IMR-90 (cell line): ENCODE measurements at regions not wholly inside any gene's neighbourhood (a gene's known extent, or its start where the extent isn't known, plus 50 kb on each side); places are given as distances from the start of the nearest gene placed in this dataset.

Experiments
- ATAC-seq: fragments of 200-7000 bp; cut with Tn5 transposase; 2 replicates; pipeline ENCODE4 v1.9.1; 2020; ENCODE audit warnings: low read depth, mild to moderate bottlenecking, moderate library complexity
- BruUV-seq: library from RNA; stranded (reverse); fragments of 400-500 nt; replicated peaks from 2 replicates; lab custom pipeline; 2021; lab: Mats Ljungman, UMichigan
- CTCF ChIA-PET: fragments of 300-600 bp; formaldehyde crosslinking; extraction: SDS; loops from one replicate; lab custom pipeline; 2021; ENCODE audit warnings: antibody characterized with exemption; lab: Yijun Ruan, JAX
- POLR2A ChIA-PET: fragments of 300-600 bp; sonication (Branson Sonifier 250); formaldehyde crosslinking; loops from one replicate; lab custom pipeline; 2022; ENCODE audit warnings: antibody characterized with exemption; ENCODE audit not compliant: unreplicated experiment; lab: Charles Lee
- DNase-seq: peaks from one replicate; pipeline ENCODE4 v3.0.0; 2013
- H2AFZ ChIP-seq: replicated peaks from 2 replicates; pipeline ENCODE3; 2013; ENCODE audit warnings: low read length, mild to moderate bottlenecking; ENCODE audit not compliant: poor library complexity
- H2AK5ac ChIP-seq: 2 replicates; pipeline ENCODE4 v1.6.1; 2013; ENCODE audit warnings: low read depth, low read length, inconsistent platforms
- H2AK9ac ChIP-seq: replicated peaks from 2 replicates; pipeline ENCODE3; 2013; ENCODE audit warnings: mild to moderate bottlenecking, low read depth, low read length, moderate library complexity; ENCODE audit not compliant: poor library complexity
- H2BK120ac ChIP-seq: 2 replicates; pipeline ENCODE4 v1.6.1; 2013; ENCODE audit warnings: low read depth, low read length, inconsistent platforms
- H2BK15ac ChIP-seq: 3 replicates; pipeline ENCODE4 v1.6.1; 2013; ENCODE audit warnings: low read depth, low read length, inconsistent platforms
- H2BK20ac ChIP-seq: 2 replicates; pipeline ENCODE4 v1.6.1; 2013; ENCODE audit warnings: low read depth, mild to moderate bottlenecking, inconsistent platforms, low read length, moderate library complexity
- H2BK5ac ChIP-seq: 2 replicates; pipeline ENCODE4 v1.6.1; 2013; ENCODE audit warnings: mild to moderate bottlenecking, low read depth, low read length, inconsistent platforms; ENCODE audit not compliant: poor library complexity, severe bottlenecking
- H3K14ac ChIP-seq: replicated peaks from 2 replicates; pipeline ENCODE4 v1.6.1; 2013; ENCODE audit warnings: low read depth, low read length, inconsistent platforms
- H3K18ac ChIP-seq: 2 replicates; pipeline ENCODE4 v1.6.1; 2013; ENCODE audit warnings: low read depth, low read length, control low read depth
- H3K23ac ChIP-seq: 2 replicates; pipeline ENCODE4 v1.6.1; 2013; ENCODE audit warnings: low read depth, low read length, inconsistent platforms
- H3K27ac ChIP-seq: 2 replicates; pipeline ENCODE4 v1.5.1; 2013; ENCODE audit warnings: mild to moderate bottlenecking, control low read depth, low read length; ENCODE audit not compliant: insufficient read depth
- H3K27me3 ChIP-seq: 2 replicates; pipeline ENCODE4 v1.6.1; 2013; ENCODE audit warnings: low read length; ENCODE audit not compliant: control insufficient read depth, insufficient read depth
- H3K36me3 ChIP-seq: 2 replicates; pipeline ENCODE4 v1.6.1; 2013; ENCODE audit warnings: low read length, mixed read lengths; ENCODE audit not compliant: control insufficient read depth, insufficient read depth
- H3K4ac ChIP-seq: 2 replicates; pipeline ENCODE4 v1.6.1; 2013; ENCODE audit warnings: low read depth, low read length, inconsistent platforms
- H3K4me1 ChIP-seq: 2 replicates; pipeline ENCODE4 v1.6.1; 2013; ENCODE audit warnings: low read length, mixed read lengths; ENCODE audit not compliant: control insufficient read depth, insufficient read depth
- H3K4me2 ChIP-seq: 2 replicates; pipeline ENCODE4 v1.6.1; 2013; ENCODE audit warnings: low read depth, mild to moderate bottlenecking, control low read depth, low read length, moderate library complexity
- H3K4me3 ChIP-seq: 2 replicates; pipeline ENCODE4 v1.5.1; 2013; ENCODE audit warnings: low read depth, mild to moderate bottlenecking, control low read depth, low read length, moderate library complexity; ENCODE audit not compliant: insufficient read depth
- H3K56ac ChIP-seq: 2 replicates; pipeline ENCODE4 v1.6.1; 2013; ENCODE audit warnings: low read length, inconsistent platforms; ENCODE audit not compliant: insufficient read depth; ENCODE audit errors: extremely low read depth
- H3K79me1 ChIP-seq, 2 experiments: 2 replicates each; pipeline ENCODE4 v1.6.1; 2013; ENCODE audit warnings: low read length in 2 of 2, inconsistent platforms in 1 of 2, low read depth in 1 of 2
- H3K9ac ChIP-seq: 2 replicates; pipeline ENCODE4 v1.6.1; 2013; ENCODE audit warnings: low read depth, low read length, control low read depth
- H3K9me1 ChIP-seq: 2 replicates; pipeline ENCODE4 v1.6.1; 2013; ENCODE audit warnings: low read length, inconsistent platforms; ENCODE audit not compliant: insufficient read depth
- H3K9me3 ChIP-seq: 2 replicates; pipeline ENCODE4 v1.6.1; 2013; ENCODE audit warnings: low read length; ENCODE audit not compliant: control insufficient read depth, insufficient read depth
- H4K20me1 ChIP-seq: 2 replicates; pipeline ENCODE4 v1.6.1; 2013; ENCODE audit warnings: low read length, inconsistent platforms; ENCODE audit not compliant: insufficient read depth
- H4K5ac ChIP-seq: 2 replicates; pipeline ENCODE4 v1.6.1; 2013; ENCODE audit warnings: mild to moderate bottlenecking, low read depth, low read length, control low read depth
- H4K8ac ChIP-seq, 2 experiments: 2 replicates each; pipeline ENCODE4 v1.6.1; 2013; ENCODE audit warnings: low read depth in 2 of 2, low read length in 2 of 2, control low read depth in 1 of 2, inconsistent platforms in 1 of 2
- H4K91ac ChIP-seq: 2 replicates; pipeline ENCODE4 v1.6.1; 2013; ENCODE audit warnings: low read depth, low read length, inconsistent platforms; ENCODE audit not compliant: insufficient read depth
- CEBPB ChIP-seq: IDR thresholded peaks from 2 replicates; pipeline ENCODE4 v1.6.1; 2012; ENCODE audit warnings: low read depth, low read length, improper control_type of control experiment
- CHD1 ChIP-seq: IDR thresholded peaks from 2 replicates; pipeline ENCODE4 v1.6.1; 2012; ENCODE audit warnings: low read depth, low read length, improper control_type of control experiment
- MAZ ChIP-seq: IDR thresholded peaks from 2 replicates; pipeline ENCODE4 v1.6.1; 2012; ENCODE audit warnings: low read depth, mild to moderate bottlenecking, low read length, improper control_type of control experiment, moderate library complexity, borderline replicate concordance
- RCOR1 ChIP-seq: IDR thresholded peaks from 2 replicates; pipeline ENCODE4 v1.6.1; 2012; ENCODE audit warnings: mild to moderate bottlenecking, low read length, improper control_type of control experiment; ENCODE audit not compliant: insufficient replicate concordance
- SMC3 ChIP-seq: fragments of 150-350 bp; IDR thresholded peaks from 2 replicates; pipeline ENCODE4 v1.6.1; 2016; ENCODE audit warnings: low read depth, mild to moderate bottlenecking, antibody characterized with exemption, low read length, moderate library complexity
- WGBS, 2 experiments: methylation state at CpG; one replicate each; pipeline versions ENCODE4 v1.1.5 to v1.1.7; 2013; ENCODE audit warnings: missing lambda C conversion rate in 2 of 2; ENCODE audit not compliant: insufficient read length in 1 of 2; ENCODE audit errors: extremely low coverage in 2 of 2; 5-methylcytosine and 5-hydroxymethylcytosine counted together
- dilution Hi-C: fragments of 300-500 bp; cut with HindIII; formaldehyde crosslinking; loops from one replicate; pipeline ENCODE4 v1.14.3; 2018; ENCODE audit warnings: low sequenced_read_pairs; ENCODE audit not compliant: unreplicated experiment
- in situ Hi-C: fragments of 300-500 bp; cut with MboI; formaldehyde crosslinking; loops from 3 replicates; pipeline ENCODE4 v1.14.3; 2019; ENCODE audit warnings: low sequenced_read_pairs, inconsistent platforms, mixed read lengths
- intact Hi-C: fragments of 100-400 bp; cut with micrococcal nuclease; formaldehyde crosslinking; loops from 2 replicates; pipeline ENCODE4 v1.10.0; 2022
- TF ChIP-seq, protein P1 (sequence below): fragments of 150-350 bp; IDR thresholded peaks from 2 replicates; pipeline ENCODE4 v1.6.1; 2017; ENCODE audit warnings: mild to moderate bottlenecking, antibody characterized with exemption, low read length, low read depth
- TF ChIP-seq, protein P2 (sequence below): conservative IDR thresholded peaks from 2 replicates; pipeline ENCODE4 v1.5.1; 2012; ENCODE audit warnings: mild to moderate bottlenecking, low read depth, low read length, improper control_type of control experiment

DNA sequence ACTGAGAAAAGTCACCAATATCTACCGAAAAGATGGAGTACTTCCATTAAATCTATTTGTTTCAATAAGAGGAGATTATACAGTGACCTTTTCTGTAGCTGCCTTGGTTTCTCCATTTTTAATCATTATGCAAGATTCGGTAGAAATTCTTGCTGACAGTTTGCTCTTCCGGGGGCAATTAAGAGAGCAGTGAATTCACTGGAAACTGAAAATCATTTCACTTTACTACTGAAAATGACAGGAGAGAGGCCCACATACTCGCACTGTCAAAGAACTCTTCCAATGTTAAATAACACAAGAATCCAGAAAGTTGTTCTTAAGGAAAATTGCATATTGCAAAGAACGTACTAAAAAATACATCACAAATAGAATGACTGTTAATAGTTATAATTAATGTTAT lies 699.3 kb downstream of the CBLN2 start:
- no peak overlapping the region for H3K4me2 ChIP-seq
- dilution Hi-C loops (no loop called here), intact Hi-C loops (no loop called here), in situ Hi-C loops (no loop called here)
- CTCF ChIA-PET: no interaction called here
- DNase-seq (no peak), ATAC-seq (no peak)
- no peaks in the 10 kb centered on the region for H4K20me1 ChIP-seq
- H2BK20ac ChIP-seq: no peak overlapping the region
- WGBS, 2 experiments: no CpG with 5 or more reads among the region's 5 CpGs
- H3K56ac ChIP-seq: no peak overlapping the region
- H4K91ac ChIP-seq: no peak overlapping the region
- no peaks in the 10 kb centered on the region for H3K36me3 ChIP-seq
- no peak overlapping the region for H2AFZ ChIP-seq
- no peaks in the 10 kb centered on the region for H3K27me3 ChIP-seq
- no TSS peak for BruUV-seq
- H3K4me3 ChIP-seq: no peak overlapping the region
- H2BK120ac ChIP-seq: no peak overlapping the region
- H2AK5ac ChIP-seq: no peak overlapping the region
- TF ChIP-seq SMC3 (no peak), MAZ (no peak), CEBPB (no peak), CHD1 (no peak), RCOR1 (no peak)
- TF ChIP-seq, protein P1, sequence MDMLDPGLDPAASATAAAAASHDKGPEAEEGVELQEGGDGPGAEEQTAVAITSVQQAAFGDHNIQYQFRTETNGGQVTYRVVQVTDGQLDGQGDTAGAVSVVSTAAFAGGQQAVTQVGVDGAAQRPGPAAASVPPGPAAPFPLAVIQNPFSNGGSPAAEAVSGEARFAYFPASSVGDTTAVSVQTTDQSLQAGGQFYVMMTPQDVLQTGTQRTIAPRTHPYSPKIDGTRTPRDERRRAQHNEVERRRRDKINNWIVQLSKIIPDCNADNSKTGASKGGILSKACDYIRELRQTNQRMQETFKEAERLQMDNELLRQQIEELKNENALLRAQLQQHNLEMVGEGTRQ: no peak
- TF ChIP-seq, protein P2, sequence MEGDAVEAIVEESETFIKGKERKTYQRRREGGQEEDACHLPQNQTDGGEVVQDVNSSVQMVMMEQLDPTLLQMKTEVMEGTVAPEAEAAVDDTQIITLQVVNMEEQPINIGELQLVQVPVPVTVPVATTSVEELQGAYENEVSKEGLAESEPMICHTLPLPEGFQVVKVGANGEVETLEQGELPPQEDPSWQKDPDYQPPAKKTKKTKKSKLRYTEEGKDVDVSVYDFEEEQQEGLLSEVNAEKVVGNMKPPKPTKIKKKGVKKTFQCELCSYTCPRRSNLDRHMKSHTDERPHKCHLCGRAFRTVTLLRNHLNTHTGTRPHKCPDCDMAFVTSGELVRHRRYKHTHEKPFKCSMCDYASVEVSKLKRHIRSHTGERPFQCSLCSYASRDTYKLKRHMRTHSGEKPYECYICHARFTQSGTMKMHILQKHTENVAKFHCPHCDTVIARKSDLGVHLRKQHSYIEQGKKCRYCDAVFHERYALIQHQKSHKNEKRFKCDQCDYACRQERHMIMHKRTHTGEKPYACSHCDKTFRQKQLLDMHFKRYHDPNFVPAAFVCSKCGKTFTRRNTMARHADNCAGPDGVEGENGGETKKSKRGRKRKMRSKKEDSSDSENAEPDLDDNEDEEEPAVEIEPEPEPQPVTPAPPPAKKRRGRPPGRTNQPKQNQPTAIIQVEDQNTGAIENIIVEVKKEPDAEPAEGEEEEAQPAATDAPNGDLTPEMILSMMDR: no peak
- H3K9ac ChIP-seq: no peak overlapping the region
- peaks cover 6% of the 10 kb centered on the region; the same call in 1 of the 2 replicates for H3K9me3 ChIP-seq
- no peak overlapping the region for H3K4ac ChIP-seq
- no peak overlapping the region for H3K23ac ChIP-seq
- H3K9me1 ChIP-seq: no peaks in the 10 kb centered on the region
- no peak overlapping the region for H2BK15ac ChIP-seq
- no peak overlapping the region for H2BK5ac ChIP-seq
- no peaks in the 10 kb centered on the region for H3K79me1 ChIP-seq
- no peak overlapping the region for H2AK9ac ChIP-seq
- POLR2A ChIA-PET: no interaction called here
- no peaks in the 10 kb centered on the region for H3K4me1 ChIP-seq
- no peak overlapping the region for H3K18ac ChIP-seq
- no peak overlapping the region for H3K14ac ChIP-seq
- H4K5ac ChIP-seq: no peak overlapping the region
- no peak overlapping the region for H3K27ac ChIP-seq
- H4K8ac ChIP-seq: no peak overlapping the region
